C4-2B (cell line): ENCODE measurements at regions not wholly inside any gene's neighbourhood (a gene's known extent, or its start where the extent isn't known, plus 50 kb on each side); places are given as distances from the start of the nearest gene placed in this dataset.

Experiments
- CTCF ChIP-seq: fragments of 450-650 bp; conservative IDR thresholded peaks from 2 replicates; pipeline ENCODE4 v1.5.1; 2017; ENCODE audit warnings: mild to moderate bottlenecking
- ZFX ChIP-seq: fragments of 450-650 bp; IDR thresholded peaks from 2 replicates; pipeline ENCODE4 v1.6.1; 2017

DNA sequence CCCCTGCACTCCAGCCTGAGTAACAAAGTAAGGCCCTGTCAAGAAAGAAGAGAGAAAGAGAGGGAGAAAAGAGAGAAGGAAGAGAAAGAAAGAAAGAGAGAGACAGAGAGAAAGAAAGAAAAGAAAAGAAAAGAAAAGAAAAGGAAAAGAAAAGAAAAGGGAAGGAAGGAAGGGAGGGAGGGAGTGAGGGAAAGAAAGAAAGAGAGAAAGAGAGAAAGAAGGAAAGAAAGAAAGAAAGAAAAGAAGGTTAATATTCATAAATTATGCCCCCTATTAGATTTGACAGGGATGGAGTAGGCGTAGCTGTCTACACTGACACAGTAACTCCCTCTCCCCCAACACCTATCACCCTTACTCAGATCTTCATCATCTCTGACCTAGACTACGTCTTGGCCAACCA lies 202.3 kb downstream of the SP3 start:
- TF ChIP-seq CTCF = no peak
- no peak for TF ChIP-seq ZFX
